ENCODE measurements at regions not wholly inside any gene's neighbourhood (a gene's known extent, or its start where the extent isn't known, plus 50 kb on each side); places are given as distances from the start of the nearest gene placed in this dataset.
A peak's percentile ranks its signal among the peaks of the same experiment; 100 is the strongest.

GRCh38 chr11:80841675-80842074 lies 1400.8 kb upstream of the TENM4 start:
- Mint-ChIP-seq H3K27me3 (ENCODE audit: insufficient read depth, low read depth) (peaks cover 2% of the 10 kb centered on the region), H3K4me3 (no peak overlapping the region), H3K27ac (no peak overlapping the region), H3K9me3 (no peaks in the 10 kb centered on the region), H3K36me3 (no peaks in the 10 kb centered on the region), H3K4me1 (no peaks in the 10 kb centered on the region)
- H4K20me1 ChIP-seq (ENCODE audit: low read depth), result no peaks in the 10 kb centered on the region
- H3K27me3 ChIP-seq, result no peaks in the 10 kb centered on the region
- H3K4me3 ChIP-seq, result no peak overlapping the region
- TF ChIP-seq EZH2 (IDR thresholded peaks at IDR 0.05) (no peak), CTCF (IDR thresholded peaks at IDR 0.05) (no peak), EZH2phosphoT487 (IDR thresholded peaks at IDR 0.05) (no peak)
- H3K79me2 ChIP-seq (ENCODE audit: low read depth), result no peaks in the 10 kb centered on the region
- H3K36me3 ChIP-seq, result no peaks in the 10 kb centered on the region
- H3K9ac ChIP-seq, result no peak overlapping the region
- H3K9me3 ChIP-seq (ENCODE audit: low read depth), result no peaks in the 10 kb centered on the region
- H3F3A ChIP-seq (ENCODE audit: low read depth), result no peaks in the 10 kb centered on the region
- no peak for DNase-seq (ENCODE audit: low spot score)
- H3K4me1 ChIP-seq, result no peaks in the 10 kb centered on the region
- no peak overlapping the region for H2AFZ ChIP-seq (replicated peaks)
- no peak overlapping the region for H3K27ac ChIP-seq
- H3K4me2 ChIP-seq, result no peak overlapping the region

GRCh38 chr11:80838153-80838552 lies 1397.3 kb upstream of the TENM4 start:
- Histone ChIP-seq H3K27ac (no peak overlapping the region), H4K20me1 (ENCODE audit: low read depth) (no peaks in the 10 kb centered on the region), H2AFZ (replicated peaks) (peak overlapping the region; percentile 32), H3F3A (ENCODE audit: low read depth) (no peaks in the 10 kb centered on the region), H3K79me2 (ENCODE audit: low read depth) (no peaks in the 10 kb centered on the region), H3K27me3 (no peaks in the 10 kb centered on the region), H3K9ac (no peak overlapping the region), H3K4me2 (no peak overlapping the region), H3K9me3 (ENCODE audit: low read depth) (no peaks in the 10 kb centered on the region), H3K36me3 (no peaks in the 10 kb centered on the region), H3K4me1 (no peaks in the 10 kb centered on the region), H3K4me3 (no peak overlapping the region)
- Mint-ChIP-seq H3K9me3 (no peaks in the 10 kb centered on the region), H3K27me3 (ENCODE audit: insufficient read depth, low read depth) (no peaks in the 10 kb centered on the region), H3K36me3 (no peaks in the 10 kb centered on the region), H3K4me3 (no peak overlapping the region), H3K27ac (no peak overlapping the region), H3K4me1 (no peaks in the 10 kb centered on the region)
- DNase-seq (ENCODE audit: low spot score), result no peak
- no peak for TF ChIP-seq EZH2phosphoT487 (IDR thresholded peaks at IDR 0.05)
- no peak for TF ChIP-seq CTCF (IDR thresholded peaks at IDR 0.05)
- TF ChIP-seq EZH2 (IDR thresholded peaks at IDR 0.05), result no peak

- H3K4me2 ChIP-seq, result no peak overlapping the region
These were observed 1396.2 kb upstream of the TENM4 start for GRCh38 chr11:80837051-80837450.

More at GRCh38 chr11:80837051-80837450, 1396.2 kb upstream of the TENM4 start:
- Histone ChIP-seq H3K9me3 (ENCODE audit: low read depth) (no peaks in the 10 kb centered on the region), H3K36me3 (no peaks in the 10 kb centered on the region), H3K27me3 (no peaks in the 10 kb centered on the region), H3F3A (ENCODE audit: low read depth) (no peaks in the 10 kb centered on the region), H3K27ac (no peak overlapping the region), H3K79me2 (ENCODE audit: low read depth) (no peaks in the 10 kb centered on the region), H3K9ac (no peak overlapping the region), H3K4me3 (no peak overlapping the region), H2AFZ (replicated peaks) (no peak overlapping the region), H4K20me1 (ENCODE audit: low read depth) (no peaks in the 10 kb centered on the region), H3K4me1 (no peaks in the 10 kb centered on the region)
- TF ChIP-seq EZH2phosphoT487 (IDR thresholded peaks at IDR 0.05), result no peak
- TF ChIP-seq EZH2 (IDR thresholded peaks at IDR 0.05), result no peak
- TF ChIP-seq CTCF (IDR thresholded peaks at IDR 0.05), result no peak
- Mint-ChIP-seq H3K27ac (no peak overlapping the region), H3K4me3 (no peak overlapping the region), H3K36me3 (no peaks in the 10 kb centered on the region), H3K4me1 (no peaks in the 10 kb centered on the region), H3K27me3 (ENCODE audit: insufficient read depth, low read depth) (no peaks in the 10 kb centered on the region), H3K9me3 (no peaks in the 10 kb centered on the region)
- no peak for DNase-seq (ENCODE audit: low spot score)

All from neural progenitor cell (in vitro differentiated cells).